ENCODE measurements at regions not wholly inside any gene's neighbourhood (a gene's known extent, or its start where the extent isn't known, plus 50 kb on each side); places are given as distances from the start of the nearest gene placed in this dataset.

- DNase-seq = no peak
Observed at GRCh38 chr12:29843036-29843435, 59.3 kb upstream of the TMTC1 start.

- no peak for DNase-seq
Observed at GRCh38 chr12:29838768-29839167, 55.0 kb upstream of the TMTC1 start.
